SK-N-MC (cell line): ENCODE measurements at regions not wholly inside any gene's neighbourhood (a gene's known extent, or its start where the extent isn't known, plus 50 kb on each side); places are given as distances from the start of the nearest gene placed in this dataset.

Source experiments
- DNase-seq: peaks from one replicate; pipeline ENCODE4 v3.0.0-alpha.2; 2011; ENCODE audit warnings: low read depth, low spot score
- H3K27ac ChIP-seq: fragments of 200-600 bp; sonication (generic); 2 replicates; pipeline ENCODE4 v1.5.1; 2016; ENCODE audit warnings: mixed run types
- H3K36me3 ChIP-seq: fragments of 200-600 bp; sonication (generic); 2 replicates; pipeline ENCODE4 v1.6.1; 2017; ENCODE audit warnings: antibody characterized with exemption, low read length, mixed read lengths; ENCODE audit not compliant: insufficient read depth
- H3K4me3 ChIP-seq: fragments of 200-600 bp; sonication (generic); 2 replicates; pipeline ENCODE4 v1.5.1; 2016
- H3K9ac ChIP-seq: fragments of 200-600 bp; sonication (generic); 2 replicates; pipeline ENCODE4 v1.8.0; 2017; ENCODE audit warnings: mixed run types, mixed read lengths; ENCODE audit not compliant: insufficient read length
- H3K9me3 ChIP-seq: fragments of 200-600 bp; sonication (generic); 2 replicates; pipeline ENCODE4 v1.6.1; 2017; ENCODE audit warnings: low read depth, mild to moderate bottlenecking, antibody characterized with exemption, low read length, moderate library complexity, mixed read lengths
- EZH2 ChIP-seq: fragments of 200-600 bp; sonication (generic); IDR thresholded peaks from one replicate; pipeline ENCODE4 v1.6.1; 2017; ENCODE audit warnings: antibody characterized with exemption
- FOXP2 ChIP-seq: optimal IDR thresholded peaks from 2 replicates; pipeline ENCODE3; 2011; ENCODE audit warnings: mild to moderate bottlenecking, moderate library complexity; ENCODE audit not compliant: insufficient read depth; ENCODE audit errors: extremely low read length, control extremely low read depth
- POLR2AphosphoS5 ChIP-seq: IDR thresholded peaks from 2 replicates; pipeline ENCODE4 v1.6.1; 2012; ENCODE audit warnings: mild to moderate bottlenecking, low read depth, low read length, borderline replicate concordance

GRCh38 chr11:70607561-70607960 lies 209.2 kb downstream of the CTTN start:
- Histone ChIP-seq H3K27ac (no peak overlapping the region), H3K9ac (no peak overlapping the region), H3K9me3 (no peaks in the 10 kb centered on the region), H3K4me3 (no peak overlapping the region), H3K36me3 (no peaks in the 10 kb centered on the region)
- DNase-seq: no peak
- TF ChIP-seq POLR2AphosphoS5 (no peak), EZH2 (no peak), FOXP2 (no peak)

GRCh38 chr11:70608568-70609470 lies 210.5 kb downstream of the CTTN start:
- DNase-seq: no peak
- TF ChIP-seq POLR2AphosphoS5 (no peak), EZH2 (no peak), FOXP2 (no peak)
- no peak overlapping the region for H3K27ac ChIP-seq
- H3K9me3 ChIP-seq: no peaks in the 10 kb centered on the region
- no peak overlapping the region for H3K9ac ChIP-seq
- no peaks in the 10 kb centered on the region for H3K36me3 ChIP-seq
- no peak overlapping the region for H3K4me3 ChIP-seq

DNA sequence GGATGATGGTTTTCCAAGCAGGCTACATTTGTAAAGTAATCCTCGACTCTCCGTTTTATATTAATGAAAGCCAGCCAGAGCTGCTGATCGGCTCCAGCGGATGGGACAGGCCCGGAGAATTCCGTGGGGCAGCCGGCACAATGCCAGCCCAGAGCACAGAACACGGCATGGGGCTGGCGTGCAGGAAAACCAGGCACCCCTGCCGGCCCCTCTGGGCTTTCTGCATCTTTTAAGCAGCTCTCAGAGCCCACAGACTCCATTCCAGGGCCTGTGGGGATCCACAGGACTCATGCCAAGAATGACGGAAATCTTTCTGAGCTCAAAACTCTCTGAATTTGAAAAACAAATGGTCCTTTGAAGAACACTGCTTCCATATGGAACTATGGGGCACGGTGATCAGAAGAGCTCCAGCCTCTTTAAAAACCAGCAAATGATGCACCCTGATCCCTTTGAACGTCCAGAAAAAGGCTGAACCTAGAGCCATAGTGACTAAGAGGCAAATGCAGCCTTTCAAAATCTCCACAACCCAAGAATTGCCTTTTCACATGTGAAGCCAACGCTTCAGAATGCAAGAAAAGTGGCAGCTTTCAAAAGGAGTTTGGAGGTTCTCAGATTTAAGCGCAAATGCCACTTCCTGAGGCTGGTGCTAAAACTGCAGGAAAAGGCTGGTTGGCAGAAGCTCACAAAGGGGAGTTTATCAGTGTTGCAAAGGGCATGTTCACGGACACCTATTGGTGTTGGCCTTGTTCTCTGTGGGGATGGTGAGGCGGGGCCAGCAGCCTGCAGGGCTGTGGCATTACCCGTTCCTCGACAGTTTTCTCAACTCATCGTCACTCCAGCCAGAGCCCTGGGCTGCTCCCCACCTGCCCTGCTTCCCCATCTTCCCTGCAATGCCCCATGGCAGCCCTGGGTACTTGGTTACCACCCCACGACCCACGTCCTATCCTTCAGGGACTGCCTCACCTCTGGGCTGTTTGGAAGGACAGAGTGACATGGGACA lies 212.5 kb downstream of the CTTN start:
- peak overlapping the region; percentile 14 for H3K9ac ChIP-seq
- H3K9me3 ChIP-seq: no peaks in the 10 kb centered on the region
- no peak for TF ChIP-seq POLR2AphosphoS5
- TF ChIP-seq EZH2: no peak
- TF ChIP-seq FOXP2: no peak
- peak overlapping the region; percentile 56 for H3K4me3 ChIP-seq
- H3K36me3 ChIP-seq: no peaks in the 10 kb centered on the region
- H3K27ac ChIP-seq: peak overlapping the region; percentile 86
- no peak for DNase-seq

GRCh38 chr11:70611821-70612220 lies 213.5 kb downstream of the CTTN start:
- TF ChIP-seq FOXP2 (no peak), POLR2AphosphoS5 (no peak), EZH2 (no peak)
- Histone ChIP-seq H3K27ac (no peak overlapping the region), H3K36me3 (no peaks in the 10 kb centered on the region), H3K9ac (no peak overlapping the region), H3K9me3 (no peaks in the 10 kb centered on the region), H3K4me3 (no peak overlapping the region)
- DNase-seq: no peak

DNA sequence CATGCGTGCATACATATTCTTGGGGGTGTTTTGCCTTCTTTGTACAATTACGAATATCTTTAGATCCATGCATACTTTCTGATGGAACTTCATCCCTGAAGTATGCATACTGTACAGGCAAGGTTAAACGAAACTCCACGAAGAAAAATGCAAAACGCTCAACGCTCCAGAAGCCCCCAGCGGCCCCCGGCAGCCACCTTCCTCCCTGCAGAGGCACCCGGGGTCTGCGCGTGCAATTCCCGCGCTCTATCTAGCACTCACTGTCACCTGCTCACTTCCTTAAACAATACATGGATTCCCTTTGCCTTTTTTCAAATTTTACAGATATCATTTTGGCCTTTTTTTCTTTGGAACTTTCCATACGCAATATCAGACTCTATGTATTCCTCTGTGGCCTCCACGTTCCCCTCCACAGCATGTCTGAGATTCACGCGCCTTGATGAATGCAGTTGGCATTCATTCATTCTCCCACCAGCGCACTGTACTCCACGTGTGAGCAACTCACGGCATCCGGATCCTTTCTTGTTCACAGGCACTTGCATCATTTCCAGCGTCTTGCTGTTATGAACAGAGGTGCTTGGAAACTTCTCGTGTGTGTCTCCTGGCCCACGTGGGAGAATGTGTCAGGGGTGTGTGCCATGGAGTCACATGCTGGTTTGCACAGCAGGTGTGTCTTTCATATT lies 214.3 kb downstream of the CTTN start:
- no peaks in the 10 kb centered on the region for H3K36me3 ChIP-seq
- no peak overlapping the region for H3K9ac ChIP-seq
- H3K4me3 ChIP-seq: no peak overlapping the region
- H3K27ac ChIP-seq: no peak overlapping the region
- no peak for TF ChIP-seq FOXP2
- no peak for TF ChIP-seq EZH2
- no peak for TF ChIP-seq POLR2AphosphoS5
- DNase-seq: no peak
- no peaks in the 10 kb centered on the region for H3K9me3 ChIP-seq

GRCh38 chr11:70614034-70614681 lies 215.8 kb downstream of the CTTN start:
- H3K9me3 ChIP-seq: no peaks in the 10 kb centered on the region
- no peak overlapping the region for H3K9ac ChIP-seq
- no peak overlapping the region for H3K27ac ChIP-seq
- DNase-seq: no peak
- TF ChIP-seq POLR2AphosphoS5: no peak
- no peak overlapping the region for H3K4me3 ChIP-seq
- H3K36me3 ChIP-seq: no peaks in the 10 kb centered on the region

GRCh38 chr11:70615036-70615875 lies 216.9 kb downstream of the CTTN start:
- Histone ChIP-seq H3K9me3 (no peaks in the 10 kb centered on the region), H3K36me3 (no peaks in the 10 kb centered on the region), H3K27ac (no peak overlapping the region), H3K9ac (no peak overlapping the region), H3K4me3 (no peak overlapping the region)
- no peak for TF ChIP-seq EZH2
- TF ChIP-seq FOXP2: no peak
- TF ChIP-seq POLR2AphosphoS5: no peak
- no peak for DNase-seq
